Nephron (organoid): ENCODE measurements at regions not wholly inside any gene's neighbourhood (a gene's known extent, or its start where the extent isn't known, plus 50 kb on each side); places are given as distances from the start of the nearest gene placed in this dataset.
"Not testable (repeated sequence)": the region's sequence is repeated elsewhere in the genome, so short reads cannot be mapped to it uniquely, and the experiment has no call there.

Source experiments
- H3K27ac Mint-ChIP-seq, 3 experiments: 2 replicates each; pipeline ENCODE4 v1.8.0; 2020; ENCODE audit warnings: mixed read lengths in 3 of 3, mild to moderate bottlenecking in 2 of 3, moderate library complexity in 1 of 3
- H3K27me3 Mint-ChIP-seq: 2 replicates; pipeline ENCODE4 v1.8.0; 2021; ENCODE audit warnings: low read depth, mild to moderate bottlenecking, moderate library complexity, mixed read lengths
- H3K36me3 Mint-ChIP-seq: 2 replicates; pipeline ENCODE4 v1.8.0; 2020; ENCODE audit warnings: low read depth, mixed read lengths
- H3K4me1 Mint-ChIP-seq: 2 replicates; pipeline ENCODE4 v1.8.0; 2020; ENCODE audit warnings: mixed read lengths
- H3K4me3 Mint-ChIP-seq, 3 experiments: 2 replicates each; pipeline ENCODE4 v1.8.0; 2020; ENCODE audit warnings: mild to moderate bottlenecking in 3 of 3, mixed read lengths in 3 of 3, moderate library complexity in 2 of 3
- H3K9me3 Mint-ChIP-seq: 2 replicates; pipeline ENCODE4 v1.8.0; 2020; ENCODE audit warnings: mixed read lengths
- CTCF ChIP-seq, 3 experiments: fragments of 200-600 bp; sonication (generic); IDR thresholded peaks; one replicate each; pipeline ENCODE4 v1.5.0; 2021; ENCODE audit warnings: antibody characterized with exemption in 3 of 3; ENCODE audit not compliant: unreplicated experiment in 3 of 3

GRCh38 chr5:114122852-114123251 is 239.0 kb upstream of the KCNN2 start:
- Mint-ChIP-seq H3K27ac (no peak overlapping the region), H3K36me3 (no peaks in the 10 kb centered on the region), H3K4me3 (no peak overlapping the region), H3K27me3 (no peaks in the 10 kb centered on the region), H3K9me3 (peaks cover 3% of the 10 kb centered on the region), H3K4me1 (no peaks in the 10 kb centered on the region)
- no peak for TF ChIP-seq CTCF (IDR thresholded peaks at IDR 0.05; ENCODE audit: unreplicated experiment in 3 of 3)

GRCh38 chr5:114123654-114124053 is 238.2 kb upstream of the KCNN2 start:
- H3K36me3 Mint-ChIP-seq: no peaks in the 10 kb centered on the region
- peaks cover 5% of the 10 kb centered on the region for H3K9me3 Mint-ChIP-seq
- no peaks in the 10 kb centered on the region for H3K4me1 Mint-ChIP-seq
- H3K4me3 Mint-ChIP-seq: no peak overlapping the region
- no peaks in the 10 kb centered on the region for H3K27me3 Mint-ChIP-seq
- H3K27ac Mint-ChIP-seq: no peak overlapping the region
- no peak for TF ChIP-seq CTCF (IDR thresholded peaks at IDR 0.05; ENCODE audit: unreplicated experiment in 3 of 3)

GRCh38 chr5:114146398-114146797 is 215.5 kb upstream of the KCNN2 start:
- no peaks in the 10 kb centered on the region for H3K27me3 Mint-ChIP-seq
- peaks cover 3% of the 10 kb centered on the region for H3K36me3 Mint-ChIP-seq
- peaks cover 11% of the 10 kb centered on the region for H3K4me1 Mint-ChIP-seq
- peaks cover 28% of the 10 kb centered on the region for H3K9me3 Mint-ChIP-seq
- no peak for TF ChIP-seq CTCF (IDR thresholded peaks at IDR 0.05; ENCODE audit: unreplicated experiment in 3 of 3)
- no peak overlapping the region for H3K27ac Mint-ChIP-seq
- no peak overlapping the region for H3K4me3 Mint-ChIP-seq

- H3K4me3 Mint-ChIP-seq: no peak overlapping the region
- no peak for TF ChIP-seq CTCF (IDR thresholded peaks at IDR 0.05; ENCODE audit: unreplicated experiment in 3 of 3)
- no peaks in the 10 kb centered on the region for H3K27me3 Mint-ChIP-seq
- H3K9me3 Mint-ChIP-seq: peaks cover 31% of the 10 kb centered on the region
- H3K36me3 Mint-ChIP-seq: peaks cover 3% of the 10 kb centered on the region
- peaks cover 20% of the 10 kb centered on the region for H3K4me1 Mint-ChIP-seq
- H3K27ac Mint-ChIP-seq: peak overlapping the region; percentile 21 to 91 (median 89)
Measured at GRCh38 chr5:114148253-114148652, 213.6 kb upstream of the KCNN2 start.

GRCh38 chr5:114148728-114149127 is 213.1 kb upstream of the KCNN2 start:
- H3K27ac Mint-ChIP-seq: peak overlapping the region; percentile 21 to 91 (median 89)
- H3K9me3 Mint-ChIP-seq: peaks cover 31% of the 10 kb centered on the region
- not testable (repeated sequence) for H3K27me3 Mint-ChIP-seq, H3K4me3 Mint-ChIP-seq, H3K36me3 Mint-ChIP-seq
- peaks cover 24% of the 10 kb centered on the region for H3K4me1 Mint-ChIP-seq

- peaks cover 25% of the 10 kb centered on the region for H3K4me1 Mint-ChIP-seq
- peaks cover 44% of the 10 kb centered on the region for H3K9me3 Mint-ChIP-seq
- peak overlapping the region in 1 of 3 experiments; percentile 8 for H3K4me3 Mint-ChIP-seq
- no peaks in the 10 kb centered on the region for H3K27me3 Mint-ChIP-seq
- H3K27ac Mint-ChIP-seq: no peak overlapping the region
- H3K36me3 Mint-ChIP-seq: peaks cover 3% of the 10 kb centered on the region
- no peak for TF ChIP-seq CTCF (IDR thresholded peaks at IDR 0.05; ENCODE audit: unreplicated experiment in 3 of 3)
Measured at GRCh38 chr5:114152656-114153360, 209.1 kb upstream of the KCNN2 start.
